ENCODE measurements at regions not wholly inside any gene's neighbourhood (a gene's known extent, or its start where the extent isn't known, plus 50 kb on each side); places are given as distances from the start of the nearest gene placed in this dataset.

GRCh38 chr9:95729669-95730368 is 145.7 kb upstream of the ERCC6L2 start:
- H3K9me3 ChIP-seq (ENCODE audit: control insufficient read depth in 1 of 2, low read length in 2 of 2), result no peaks in the 10 kb centered on the region
- H3K27ac ChIP-seq (ENCODE audit: low read length), result no peak overlapping the region
- H3K27me3 ChIP-seq (ENCODE audit: low read depth, low read length), result no peaks in the 10 kb centered on the region
- no peaks in the 10 kb centered on the region for H3K36me3 ChIP-seq (ENCODE audit: control insufficient read depth in 1 of 2, insufficient read depth in 2 of 2, low read length in 2 of 2)
- H3K4me3 ChIP-seq (ENCODE audit: low read depth in 1 of 2, low read length in 2 of 2), result no peak overlapping the region
- peaks cover 0 to 5% of the 10 kb centered on the region in 2 donors for H3K4me1 ChIP-seq (ENCODE audit: control insufficient read depth in 1 of 2, insufficient read depth in 2 of 2, low read length in 2 of 2)

- Histone ChIP-seq H3K36me3 (ENCODE audit: control insufficient read depth in 1 of 2, insufficient read depth in 2 of 2, low read length in 2 of 2) (no peaks in the 10 kb centered on the region), H3K4me3 (ENCODE audit: low read depth in 1 of 2, low read length in 2 of 2) (no peak overlapping the region), H3K4me1 (ENCODE audit: control insufficient read depth in 1 of 2, insufficient read depth in 2 of 2, low read length in 2 of 2) (peaks cover 0 to 2% of the 10 kb centered on the region in 2 donors), H3K9me3 (ENCODE audit: control insufficient read depth in 1 of 2, low read length in 2 of 2) (no peaks in the 10 kb centered on the region), H3K27ac (ENCODE audit: low read length) (no peak overlapping the region), H3K27me3 (ENCODE audit: low read depth, low read length) (no peaks in the 10 kb centered on the region)
Measured at GRCh38 chr9:95729046-95729445, 146.4 kb upstream of the ERCC6L2 start.

GRCh38 chr9:95727947-95728520 is 147.5 kb upstream of the ERCC6L2 start:
- no peaks in the 10 kb centered on the region for H3K9me3 ChIP-seq (ENCODE audit: control insufficient read depth in 1 of 2, low read length in 2 of 2)
- no peaks in the 10 kb centered on the region for H3K4me1 ChIP-seq (ENCODE audit: control insufficient read depth in 1 of 2, insufficient read depth in 2 of 2, low read length in 2 of 2)
- H3K4me3 ChIP-seq (ENCODE audit: low read depth in 1 of 2, low read length in 2 of 2), result no peak overlapping the region
- H3K36me3 ChIP-seq (ENCODE audit: control insufficient read depth in 1 of 2, insufficient read depth in 2 of 2, low read length in 2 of 2), result no peaks in the 10 kb centered on the region
- no peaks in the 10 kb centered on the region for H3K27me3 ChIP-seq (ENCODE audit: low read depth, low read length)
- H3K27ac ChIP-seq (ENCODE audit: low read length), result no peak overlapping the region

GRCh38 chr9:95726756-95727155 is 148.7 kb upstream of the ERCC6L2 start:
- Histone ChIP-seq H3K36me3 (ENCODE audit: control insufficient read depth in 1 of 2, insufficient read depth in 2 of 2, low read length in 2 of 2) (no peaks in the 10 kb centered on the region), H3K27me3 (ENCODE audit: low read depth, low read length) (no peaks in the 10 kb centered on the region), H3K4me3 (ENCODE audit: low read depth in 1 of 2, low read length in 2 of 2) (no peak overlapping the region), H3K27ac (ENCODE audit: low read length) (no peak overlapping the region), H3K4me1 (ENCODE audit: control insufficient read depth in 1 of 2, insufficient read depth in 2 of 2, low read length in 2 of 2) (no peaks in the 10 kb centered on the region), H3K9me3 (ENCODE audit: control insufficient read depth in 1 of 2, low read length in 2 of 2) (no peaks in the 10 kb centered on the region)

GRCh38 chr9:95725045-95725444 is 150.4 kb upstream of the ERCC6L2 start:
- Histone ChIP-seq H3K27me3 (ENCODE audit: low read depth, low read length) (no peaks in the 10 kb centered on the region), H3K9me3 (ENCODE audit: control insufficient read depth in 1 of 2, low read length in 2 of 2) (no peaks in the 10 kb centered on the region), H3K36me3 (ENCODE audit: control insufficient read depth in 1 of 2, insufficient read depth in 2 of 2, low read length in 2 of 2) (no peaks in the 10 kb centered on the region), H3K27ac (ENCODE audit: low read length) (no peak overlapping the region), H3K4me1 (ENCODE audit: control insufficient read depth in 1 of 2, insufficient read depth in 2 of 2, low read length in 2 of 2) (no peaks in the 10 kb centered on the region), H3K4me3 (ENCODE audit: low read depth in 1 of 2, low read length in 2 of 2) (no peak overlapping the region)

GRCh38 chr9:95724253-95724991 is 151.1 kb upstream of the ERCC6L2 start:
- H3K4me3 ChIP-seq (ENCODE audit: low read depth in 1 of 2, low read length in 2 of 2), result no peak overlapping the region
- no peaks in the 10 kb centered on the region for H3K9me3 ChIP-seq (ENCODE audit: control insufficient read depth in 1 of 2, low read length in 2 of 2)
- no peaks in the 10 kb centered on the region for H3K27me3 ChIP-seq (ENCODE audit: low read depth, low read length)
- H3K36me3 ChIP-seq (ENCODE audit: control insufficient read depth in 1 of 2, insufficient read depth in 2 of 2, low read length in 2 of 2), result no peaks in the 10 kb centered on the region
- H3K4me1 ChIP-seq (ENCODE audit: control insufficient read depth in 1 of 2, insufficient read depth in 2 of 2, low read length in 2 of 2), result no peaks in the 10 kb centered on the region
- no peak overlapping the region for H3K27ac ChIP-seq (ENCODE audit: low read length)

- Histone ChIP-seq H3K27ac (ENCODE audit: low read length) (no peak overlapping the region), H3K4me3 (ENCODE audit: low read depth in 1 of 2, low read length in 2 of 2) (no peak overlapping the region), H3K36me3 (ENCODE audit: control insufficient read depth in 1 of 2, insufficient read depth in 2 of 2, low read length in 2 of 2) (no peaks in the 10 kb centered on the region), H3K27me3 (ENCODE audit: low read depth, low read length) (no peaks in the 10 kb centered on the region), H3K4me1 (ENCODE audit: control insufficient read depth in 1 of 2, insufficient read depth in 2 of 2, low read length in 2 of 2) (no peaks in the 10 kb centered on the region), H3K9me3 (ENCODE audit: control insufficient read depth in 1 of 2, low read length in 2 of 2) (no peaks in the 10 kb centered on the region)
Measured at GRCh38 chr9:95722141-95722540, 153.3 kb upstream of the ERCC6L2 start.

GRCh38 chr9:95721061-95721531 is 154.4 kb upstream of the ERCC6L2 start:
- Histone ChIP-seq H3K36me3 (ENCODE audit: control insufficient read depth in 1 of 2, insufficient read depth in 2 of 2, low read length in 2 of 2) (no peaks in the 10 kb centered on the region), H3K27ac (ENCODE audit: low read length) (no peak overlapping the region), H3K27me3 (ENCODE audit: low read depth, low read length) (no peaks in the 10 kb centered on the region), H3K9me3 (ENCODE audit: control insufficient read depth in 1 of 2, low read length in 2 of 2) (no peaks in the 10 kb centered on the region), H3K4me3 (ENCODE audit: low read depth in 1 of 2, low read length in 2 of 2) (no peak overlapping the region), H3K4me1 (ENCODE audit: control insufficient read depth in 1 of 2, insufficient read depth in 2 of 2, low read length in 2 of 2) (no peaks in the 10 kb centered on the region)

- no peak overlapping the region for H3K27ac ChIP-seq (ENCODE audit: low read length)
- peaks cover 2 to 5% of the 10 kb centered on the region in 2 donors for H3K9me3 ChIP-seq (ENCODE audit: control insufficient read depth in 1 of 2, low read length in 2 of 2)
- no peaks in the 10 kb centered on the region for H3K4me1 ChIP-seq (ENCODE audit: control insufficient read depth in 1 of 2, insufficient read depth in 2 of 2, low read length in 2 of 2)
- no peak overlapping the region for H3K4me3 ChIP-seq (ENCODE audit: low read depth in 1 of 2, low read length in 2 of 2)
- H3K36me3 ChIP-seq (ENCODE audit: control insufficient read depth in 1 of 2, insufficient read depth in 2 of 2, low read length in 2 of 2), result no peaks in the 10 kb centered on the region
- no peaks in the 10 kb centered on the region for H3K27me3 ChIP-seq (ENCODE audit: low read depth, low read length)
Measured at GRCh38 chr9:95720496-95720895, 155.0 kb upstream of the ERCC6L2 start.

- Histone ChIP-seq H3K9me3 (ENCODE audit: control insufficient read depth in 1 of 2, low read length in 2 of 2) (peaks cover 5 to 9% of the 10 kb centered on the region in 2 donors), H3K27ac (ENCODE audit: low read length) (no peak overlapping the region), H3K36me3 (ENCODE audit: control insufficient read depth in 1 of 2, insufficient read depth in 2 of 2, low read length in 2 of 2) (no peaks in the 10 kb centered on the region), H3K4me3 (ENCODE audit: low read depth in 1 of 2, low read length in 2 of 2) (no peak overlapping the region), H3K4me1 (ENCODE audit: control insufficient read depth in 1 of 2, insufficient read depth in 2 of 2, low read length in 2 of 2) (no peaks in the 10 kb centered on the region), H3K27me3 (ENCODE audit: low read depth, low read length) (no peaks in the 10 kb centered on the region)
Measured at GRCh38 chr9:95719354-95719753, 156.1 kb upstream of the ERCC6L2 start.

- Histone ChIP-seq H3K36me3 (ENCODE audit: control insufficient read depth in 1 of 2, insufficient read depth in 2 of 2, low read length in 2 of 2) (no peaks in the 10 kb centered on the region), H3K27me3 (ENCODE audit: low read depth, low read length) (no peaks in the 10 kb centered on the region)
Measured at GRCh38 chr9:95718263-95718662, 157.2 kb upstream of the ERCC6L2 start.

More at GRCh38 chr9:95718263-95718662, 157.2 kb upstream of the ERCC6L2 start:
- Histone ChIP-seq H3K4me3 (ENCODE audit: low read depth in 1 of 2, low read length in 2 of 2) (no peak overlapping the region), H3K9me3 (ENCODE audit: control insufficient read depth in 1 of 2, low read length in 2 of 2) (peaks cover 5 to 9% of the 10 kb centered on the region in 2 donors), H3K27ac (ENCODE audit: low read length) (no peak overlapping the region), H3K4me1 (ENCODE audit: control insufficient read depth in 1 of 2, insufficient read depth in 2 of 2, low read length in 2 of 2) (no peaks in the 10 kb centered on the region)
